Neural cell (in vitro differentiated cells): ENCODE measurements at regions not wholly inside any gene's neighbourhood (a gene's known extent, or its start where the extent isn't known, plus 50 kb on each side); places are given as distances from the start of the nearest gene placed in this dataset.

Experiments
- H2AFZ ChIP-seq: fragments of 200-600, 300-800 bp; sonication (generic), shearing (Covaris generic); 2 replicates; pipeline ENCODE4 v1.6.0; 2014; ENCODE audit warnings: low read depth, mild to moderate bottlenecking, antibody characterized with exemption, low read length, moderate library complexity
- H3F3A ChIP-seq: fragments of 200-600 bp; shearing (Covaris generic); 2 replicates; pipeline ENCODE4 v1.6.1; 2016; ENCODE audit warnings: mild to moderate bottlenecking, moderate library complexity, mixed read lengths, antibody characterized with exemption, low read length; ENCODE audit not compliant: insufficient read depth, poor library complexity, severe bottlenecking
- H3K27ac ChIP-seq: fragments of 200-600, 300-800 bp; sonication (generic), shearing (Covaris generic); 2 replicates; pipeline ENCODE4 v1.5.1; 2014; ENCODE audit warnings: mild to moderate bottlenecking, low read length, moderate library complexity
- H3K27me3 ChIP-seq: fragments of 300-800, 200-600 bp; sonication (generic), shearing (Covaris generic); 2 replicates; pipeline ENCODE4 v1.6.0; 2014; ENCODE audit warnings: mild to moderate bottlenecking, low read depth, low read length, moderate library complexity; ENCODE audit not compliant: insufficient read depth
- H3K36me3 ChIP-seq: fragments of 300-800, 200-600 bp; sonication (generic), shearing (Covaris generic); 2 replicates; pipeline ENCODE4 v1.5.1; 2014; ENCODE audit warnings: mild to moderate bottlenecking, antibody characterized with exemption, low read length, moderate library complexity; ENCODE audit not compliant: insufficient read depth
- H3K4me2 ChIP-seq: fragments of 300-800, 200-600 bp; sonication (generic), shearing (Covaris generic); 2 replicates; pipeline ENCODE4 v1.6.0; 2014; ENCODE audit warnings: mild to moderate bottlenecking, low read length
- H3K4me3 ChIP-seq: fragments of 300-800, 200-600 bp; sonication (generic), shearing (Covaris generic); 2 replicates; pipeline ENCODE4 v1.5.1; 2014; ENCODE audit warnings: mild to moderate bottlenecking, low read length, moderate library complexity
- H3K79me2 ChIP-seq: fragments of 200-600 bp; shearing (Covaris generic); replicated peaks from 2 replicates; pipeline ENCODE4 v1.6.0; 2014; ENCODE audit warnings: mild to moderate bottlenecking, low read length, moderate library complexity; ENCODE audit not compliant: insufficient read depth
- H3K9ac ChIP-seq: fragments of 300-800, 200-600 bp; sonication (generic), shearing (Covaris generic); 2 replicates; pipeline ENCODE4 v1.6.1; 2016; ENCODE audit warnings: mild to moderate bottlenecking, low read length, mixed read lengths
- H3K9me2 ChIP-seq: fragments of 200-600 bp; shearing (Covaris generic); 2 replicates; pipeline ENCODE4 v1.6.1; 2016; ENCODE audit warnings: mild to moderate bottlenecking, low read length, mixed read lengths; ENCODE audit not compliant: insufficient read depth
- H3K9me3 ChIP-seq: fragments of 200-600, 300-800 bp; sonication (generic), shearing (Covaris generic); 2 replicates; pipeline ENCODE4 v1.6.1; 2016; ENCODE audit warnings: mild to moderate bottlenecking, mixed run types, low read length, moderate library complexity, mixed read lengths
- H4K20me1 ChIP-seq: fragments of 200-600 bp; shearing (Covaris generic); 2 replicates; pipeline ENCODE4 v1.6.1; 2016; ENCODE audit warnings: mild to moderate bottlenecking, mixed run types; ENCODE audit not compliant: insufficient read depth
- EP300 ChIP-seq: fragments of 450-650 bp; conservative IDR thresholded peaks from 2 replicates; pipeline ENCODE4 v1.6.1; 2014; ENCODE audit warnings: antibody characterized with exemption, mild to moderate bottlenecking, moderate library complexity; ENCODE audit not compliant: poor library complexity, severe bottlenecking
- EZH2 ChIP-seq: fragments of 200-600, 300-800 bp; shearing (Covaris generic), sonication (generic); IDR thresholded peaks from 2 replicates; pipeline ENCODE4 v1.6.1; 2014; ENCODE audit warnings: antibody characterized with exemption, low read length, borderline replicate concordance, mild to moderate bottlenecking; ENCODE audit not compliant: insufficient read depth, poor library complexity, severe bottlenecking
- MXI1 ChIP-seq: fragments of 450-650 bp; conservative IDR thresholded peaks from 2 replicates; pipeline ENCODE4 v1.6.1; 2014; ENCODE audit warnings: antibody characterized with exemption, mild to moderate bottlenecking; ENCODE audit not compliant: poor library complexity, severe bottlenecking
- POLR2AphosphoS5 ChIP-seq: IDR thresholded peaks from 2 replicates; pipeline ENCODE4 v1.6.1; 2012
- RAD21 ChIP-seq: fragments of 450-650 bp; conservative IDR thresholded peaks from 2 replicates; pipeline ENCODE4 v1.6.1; 2014; ENCODE audit warnings: antibody characterized with exemption, mild to moderate bottlenecking, moderate library complexity
- SMC3 ChIP-seq: fragments of 450-650 bp; conservative IDR thresholded peaks from 2 replicates; pipeline ENCODE4 v1.6.1; 2014; ENCODE audit warnings: antibody characterized with exemption, mild to moderate bottlenecking, moderate library complexity; ENCODE audit not compliant: poor library complexity
- TAF1 ChIP-seq: IDR thresholded peaks from 2 replicates; pipeline ENCODE4 v1.6.1; 2012; ENCODE audit warnings: low read depth
- TF ChIP-seq, protein P1 (sequence below): IDR thresholded peaks from 2 replicates; pipeline ENCODE4 v1.6.1; 2012; ENCODE audit warnings: borderline replicate concordance
- TF ChIP-seq, protein P2 (sequence below): fragments of 450-650 bp; IDR thresholded peaks from 2 replicates; pipeline ENCODE4 v1.5.1; 2014; ENCODE audit warnings: antibody characterized with exemption, mild to moderate bottlenecking, moderate library complexity; ENCODE audit not compliant: poor library complexity, severe bottlenecking

DNA sequence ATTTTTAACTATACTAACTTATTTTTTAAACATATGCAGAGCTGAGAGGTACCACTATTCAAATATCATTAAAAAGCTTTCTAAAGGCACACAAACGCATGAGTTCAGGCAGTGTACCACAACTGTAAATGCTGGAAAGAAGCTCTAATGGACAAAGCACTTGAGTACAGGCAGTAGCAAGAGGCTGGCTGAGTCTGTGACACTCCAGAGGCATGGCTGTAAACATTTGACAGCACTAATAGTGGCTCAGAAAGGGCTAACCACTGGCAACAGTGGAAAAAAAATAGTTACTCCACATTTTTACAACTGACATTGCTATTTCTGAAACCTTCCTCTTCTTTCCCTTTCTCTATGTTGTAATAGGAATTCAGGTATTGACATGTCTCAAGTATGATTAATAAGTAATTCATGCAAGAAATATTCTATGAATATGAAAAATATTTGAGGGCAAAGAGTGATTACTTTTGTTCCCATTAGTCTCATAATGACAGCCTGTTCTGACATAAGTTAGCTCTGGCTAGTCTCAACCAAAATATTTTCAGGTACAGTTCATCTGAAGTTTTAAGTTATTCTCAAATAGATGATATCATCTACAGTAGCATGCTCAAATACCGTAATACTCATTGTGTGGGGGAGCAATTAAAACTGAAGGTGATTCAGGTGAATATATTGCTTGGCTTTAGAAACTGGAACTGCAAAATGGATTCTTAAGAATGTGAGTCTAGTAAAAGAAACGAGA lies 324.0 kb upstream of the POT1 start:
- H3F3A ChIP-seq, result no peaks in the 10 kb centered on the region

DNA sequence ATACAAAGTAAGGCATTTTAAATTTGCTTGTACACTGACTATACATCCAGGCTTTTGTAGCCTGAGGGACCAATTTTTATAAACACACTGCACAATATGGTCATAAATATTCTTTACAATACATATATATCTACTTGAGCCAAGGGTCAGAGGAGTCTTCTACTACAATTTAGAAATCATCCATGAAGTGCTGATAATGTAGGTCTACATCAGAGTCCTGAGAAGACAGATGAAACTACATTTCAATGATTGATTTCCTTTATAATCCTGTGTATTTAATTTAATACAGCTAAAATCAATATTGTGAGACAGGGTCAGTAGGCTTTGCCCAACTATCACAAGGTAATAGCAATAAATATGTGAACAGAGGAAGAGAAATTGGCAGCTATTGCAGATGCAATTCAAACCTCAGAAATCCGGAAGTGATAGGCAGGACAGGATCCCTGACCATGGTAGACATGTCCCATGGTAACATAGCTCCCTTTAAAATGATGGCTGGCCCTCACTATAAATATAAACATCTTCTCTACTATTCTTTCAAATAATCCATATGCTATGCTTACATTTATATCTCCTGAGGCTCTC lies 318.0 kb upstream of the POT1 start:
- Histone ChIP-seq H4K20me1 (no peaks in the 10 kb centered on the region), H3K4me3 (no peak overlapping the region), H3F3A (no peaks in the 10 kb centered on the region), H3K4me2 (no peak overlapping the region), H3K9me2 (no peaks in the 10 kb centered on the region), H3K79me2 (no peaks in the 10 kb centered on the region), H3K27me3 (no peaks in the 10 kb centered on the region), H3K9ac (no peak overlapping the region), H2AFZ (no peak overlapping the region), H3K27ac (no peak overlapping the region), H3K9me3 (no peaks in the 10 kb centered on the region), H3K36me3 (no peaks in the 10 kb centered on the region)
- TF ChIP-seq, protein P1, sequence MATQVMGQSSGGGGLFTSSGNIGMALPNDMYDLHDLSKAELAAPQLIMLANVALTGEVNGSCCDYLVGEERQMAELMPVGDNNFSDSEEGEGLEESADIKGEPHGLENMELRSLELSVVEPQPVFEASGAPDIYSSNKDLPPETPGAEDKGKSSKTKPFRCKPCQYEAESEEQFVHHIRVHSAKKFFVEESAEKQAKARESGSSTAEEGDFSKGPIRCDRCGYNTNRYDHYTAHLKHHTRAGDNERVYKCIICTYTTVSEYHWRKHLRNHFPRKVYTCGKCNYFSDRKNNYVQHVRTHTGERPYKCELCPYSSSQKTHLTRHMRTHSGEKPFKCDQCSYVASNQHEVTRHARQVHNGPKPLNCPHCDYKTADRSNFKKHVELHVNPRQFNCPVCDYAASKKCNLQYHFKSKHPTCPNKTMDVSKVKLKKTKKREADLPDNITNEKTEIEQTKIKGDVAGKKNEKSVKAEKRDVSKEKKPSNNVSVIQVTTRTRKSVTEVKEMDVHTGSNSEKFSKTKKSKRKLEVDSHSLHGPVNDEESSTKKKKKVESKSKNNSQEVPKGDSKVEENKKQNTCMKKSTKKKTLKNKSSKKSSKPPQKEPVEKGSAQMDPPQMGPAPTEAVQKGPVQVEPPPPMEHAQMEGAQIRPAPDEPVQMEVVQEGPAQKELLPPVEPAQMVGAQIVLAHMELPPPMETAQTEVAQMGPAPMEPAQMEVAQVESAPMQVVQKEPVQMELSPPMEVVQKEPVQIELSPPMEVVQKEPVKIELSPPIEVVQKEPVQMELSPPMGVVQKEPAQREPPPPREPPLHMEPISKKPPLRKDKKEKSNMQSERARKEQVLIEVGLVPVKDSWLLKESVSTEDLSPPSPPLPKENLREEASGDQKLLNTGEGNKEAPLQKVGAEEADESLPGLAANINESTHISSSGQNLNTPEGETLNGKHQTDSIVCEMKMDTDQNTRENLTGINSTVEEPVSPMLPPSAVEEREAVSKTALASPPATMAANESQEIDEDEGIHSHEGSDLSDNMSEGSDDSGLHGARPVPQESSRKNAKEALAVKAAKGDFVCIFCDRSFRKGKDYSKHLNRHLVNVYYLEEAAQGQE, result no peak
- no peak for TF ChIP-seq RAD21
- no peak for TF ChIP-seq EP300
- TF ChIP-seq POLR2AphosphoS5, result no peak
- TF ChIP-seq MXI1, result no peak
- TF ChIP-seq SMC3, result no peak
- TF ChIP-seq, protein P2, sequence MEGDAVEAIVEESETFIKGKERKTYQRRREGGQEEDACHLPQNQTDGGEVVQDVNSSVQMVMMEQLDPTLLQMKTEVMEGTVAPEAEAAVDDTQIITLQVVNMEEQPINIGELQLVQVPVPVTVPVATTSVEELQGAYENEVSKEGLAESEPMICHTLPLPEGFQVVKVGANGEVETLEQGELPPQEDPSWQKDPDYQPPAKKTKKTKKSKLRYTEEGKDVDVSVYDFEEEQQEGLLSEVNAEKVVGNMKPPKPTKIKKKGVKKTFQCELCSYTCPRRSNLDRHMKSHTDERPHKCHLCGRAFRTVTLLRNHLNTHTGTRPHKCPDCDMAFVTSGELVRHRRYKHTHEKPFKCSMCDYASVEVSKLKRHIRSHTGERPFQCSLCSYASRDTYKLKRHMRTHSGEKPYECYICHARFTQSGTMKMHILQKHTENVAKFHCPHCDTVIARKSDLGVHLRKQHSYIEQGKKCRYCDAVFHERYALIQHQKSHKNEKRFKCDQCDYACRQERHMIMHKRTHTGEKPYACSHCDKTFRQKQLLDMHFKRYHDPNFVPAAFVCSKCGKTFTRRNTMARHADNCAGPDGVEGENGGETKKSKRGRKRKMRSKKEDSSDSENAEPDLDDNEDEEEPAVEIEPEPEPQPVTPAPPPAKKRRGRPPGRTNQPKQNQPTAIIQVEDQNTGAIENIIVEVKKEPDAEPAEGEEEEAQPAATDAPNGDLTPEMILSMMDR, result no peak
- no peak for TF ChIP-seq TAF1
- TF ChIP-seq EZH2, result no peak

More for the DNA sequence above, 324.0 kb upstream of the POT1 start:
- Histone ChIP-seq H3K9me3 (no peaks in the 10 kb centered on the region), H3K36me3 (no peaks in the 10 kb centered on the region), H3K79me2 (no peaks in the 10 kb centered on the region), H3K27ac (no peak overlapping the region), H3K9ac (no peak overlapping the region), H3K4me2 (no peak overlapping the region), H3K4me3 (no peak overlapping the region), H3K9me2 (no peaks in the 10 kb centered on the region), H4K20me1 (no peaks in the 10 kb centered on the region), H3K27me3 (no peaks in the 10 kb centered on the region), H2AFZ (no peak overlapping the region)
- TF ChIP-seq POLR2AphosphoS5 (peak; percentile 45), TAF1 (no peak)
